ENCODE measurements at regions not wholly inside any gene's neighbourhood (a gene's known extent, or its start where the extent isn't known, plus 50 kb on each side); places are given as distances from the start of the nearest gene placed in this dataset.

GRCh38 chr20:12248481-12248880 is 330.8 kb downstream of the BTBD3 start:
- TF ChIP-seq, protein P1, sequence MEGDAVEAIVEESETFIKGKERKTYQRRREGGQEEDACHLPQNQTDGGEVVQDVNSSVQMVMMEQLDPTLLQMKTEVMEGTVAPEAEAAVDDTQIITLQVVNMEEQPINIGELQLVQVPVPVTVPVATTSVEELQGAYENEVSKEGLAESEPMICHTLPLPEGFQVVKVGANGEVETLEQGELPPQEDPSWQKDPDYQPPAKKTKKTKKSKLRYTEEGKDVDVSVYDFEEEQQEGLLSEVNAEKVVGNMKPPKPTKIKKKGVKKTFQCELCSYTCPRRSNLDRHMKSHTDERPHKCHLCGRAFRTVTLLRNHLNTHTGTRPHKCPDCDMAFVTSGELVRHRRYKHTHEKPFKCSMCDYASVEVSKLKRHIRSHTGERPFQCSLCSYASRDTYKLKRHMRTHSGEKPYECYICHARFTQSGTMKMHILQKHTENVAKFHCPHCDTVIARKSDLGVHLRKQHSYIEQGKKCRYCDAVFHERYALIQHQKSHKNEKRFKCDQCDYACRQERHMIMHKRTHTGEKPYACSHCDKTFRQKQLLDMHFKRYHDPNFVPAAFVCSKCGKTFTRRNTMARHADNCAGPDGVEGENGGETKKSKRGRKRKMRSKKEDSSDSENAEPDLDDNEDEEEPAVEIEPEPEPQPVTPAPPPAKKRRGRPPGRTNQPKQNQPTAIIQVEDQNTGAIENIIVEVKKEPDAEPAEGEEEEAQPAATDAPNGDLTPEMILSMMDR (IDR thresholded peaks at IDR 0.05; ENCODE audit: low read length) = no peak
- no peak for TF ChIP-seq EZH2 (IDR thresholded peaks at IDR 0.05; ENCODE audit: borderline replicate concordance, low read length)
